Trophoblast cell (in vitro differentiated cells and primary cell): ENCODE measurements at regions not wholly inside any gene's neighbourhood (a gene's known extent, or its start where the extent isn't known, plus 50 kb on each side); places are given as distances from the start of the nearest gene placed in this dataset.

ENCODE experiments used
- DNase-seq, 2 donors: peaks; one replicate each; pipeline ENCODE4 v3.0.0-alpha.2; 2016
- H2AFZ ChIP-seq: 2 replicates; pipeline ENCODE4 v1.6.1; 2013; ENCODE audit warnings: low read length, moderate library complexity, mild to moderate bottlenecking; ENCODE audit not compliant: insufficient read depth, poor library complexity
- H2AK5ac ChIP-seq: 2 replicates; pipeline ENCODE4 v1.6.1; 2013; ENCODE audit warnings: mild to moderate bottlenecking, low read length
- H2BK120ac ChIP-seq: 2 replicates; pipeline ENCODE4 v1.6.1; 2013; ENCODE audit warnings: low read length, mild to moderate bottlenecking, moderate library complexity; ENCODE audit not compliant: insufficient read depth, poor library complexity
- H2BK12ac ChIP-seq: 2 replicates; pipeline ENCODE4 v1.6.1; 2013; ENCODE audit warnings: mild to moderate bottlenecking, low read length, moderate library complexity
- H2BK5ac ChIP-seq: 2 replicates; pipeline ENCODE4 v1.6.1; 2013; ENCODE audit warnings: low read length, low read depth, moderate library complexity, mild to moderate bottlenecking; ENCODE audit not compliant: poor library complexity
- H3K14ac ChIP-seq: 2 replicates; pipeline ENCODE4 v1.6.1; 2013; ENCODE audit warnings: mild to moderate bottlenecking, low read length
- H3K18ac ChIP-seq: 2 replicates; pipeline ENCODE4 v1.6.1; 2013; ENCODE audit warnings: mild to moderate bottlenecking, low read length
- H3K23ac ChIP-seq: 2 replicates; pipeline ENCODE4 v1.6.1; 2013; ENCODE audit warnings: low read length
- H3K27ac ChIP-seq: 2 replicates; pipeline ENCODE4 v1.5.1; 2013; ENCODE audit warnings: low read depth, mild to moderate bottlenecking, inconsistent platforms, low read length, moderate library complexity
- H3K27me3 ChIP-seq: 2 replicates; pipeline ENCODE4 v1.6.1; 2013; ENCODE audit warnings: inconsistent platforms, mild to moderate bottlenecking, low read length, moderate library complexity; ENCODE audit not compliant: insufficient read depth
- H3K36me3 ChIP-seq, 2 experiments: 1 replicate in 1 of 2; 2 replicates in 1 of 2; pipeline ENCODE4 v1.6.1; 2013; ENCODE audit warnings: low read length in 2 of 2, mild to moderate bottlenecking in 2 of 2, moderate library complexity in 1 of 2; ENCODE audit not compliant: insufficient read depth in 2 of 2, control insufficient read depth in 1 of 2
- H3K4ac ChIP-seq: 2 replicates; pipeline ENCODE4 v1.6.1; 2013; ENCODE audit warnings: low read depth, mild to moderate bottlenecking, low read length, moderate library complexity
- H3K4me1 ChIP-seq, 2 experiments: 1 replicate in 1 of 2; 2 replicates in 1 of 2; pipeline ENCODE4 v1.6.1; 2013; ENCODE audit warnings: low read length in 2 of 2, mild to moderate bottlenecking in 2 of 2, moderate library complexity in 1 of 2; ENCODE audit not compliant: insufficient read depth in 2 of 2, control insufficient read depth in 1 of 2
- H3K4me2 ChIP-seq: 2 replicates; pipeline ENCODE4 v1.6.1; 2013; ENCODE audit warnings: inconsistent platforms, mild to moderate bottlenecking, low read length, moderate library complexity
- H3K4me3 ChIP-seq: 2 replicates; pipeline ENCODE4 v1.5.1; 2013; ENCODE audit warnings: mild to moderate bottlenecking, low read depth, low read length, inconsistent platforms
- H3K79me1 ChIP-seq: one replicate; pipeline ENCODE4 v1.6.1; 2013; ENCODE audit warnings: low read length
- H3K79me2 ChIP-seq: 2 replicates; pipeline ENCODE4 v1.6.1; 2013; ENCODE audit warnings: low read length, mild to moderate bottlenecking; ENCODE audit not compliant: control insufficient read depth, insufficient read depth, poor library complexity
- H3K9ac ChIP-seq: 2 replicates; pipeline ENCODE4 v1.6.1; 2013; ENCODE audit warnings: mild to moderate bottlenecking, low read length
- H3K9me3 ChIP-seq: 2 replicates; pipeline ENCODE4 v1.6.1; 2013; ENCODE audit warnings: low read depth, mild to moderate bottlenecking, control low read depth, inconsistent platforms, low read length; ENCODE audit not compliant: insufficient read depth
- H4K12ac ChIP-seq: 2 replicates; pipeline ENCODE4 v1.6.1; 2013; ENCODE audit warnings: low read depth, mild to moderate bottlenecking, low read length, moderate library complexity
- H4K8ac ChIP-seq: 2 replicates; pipeline ENCODE4 v1.6.1; 2013; ENCODE audit warnings: low read depth, mild to moderate bottlenecking, low read length, moderate library complexity
- H4K91ac ChIP-seq: one replicate; pipeline ENCODE4 v1.6.1; 2013; ENCODE audit warnings: low read depth, mild to moderate bottlenecking, low read length, moderate library complexity
- WGBS: extraction: QIAGEN DNeasy Blood & Tissue Kit; methylation state at CpG from one replicate; pipeline ENCODE4 v1.1.7; 2013; ENCODE audit warnings: missing lambda C conversion rate; ENCODE audit not compliant: insufficient read length, insufficient coverage; ENCODE audit errors: extremely low coverage; 5-methylcytosine and 5-hydroxymethylcytosine counted together

DNA sequence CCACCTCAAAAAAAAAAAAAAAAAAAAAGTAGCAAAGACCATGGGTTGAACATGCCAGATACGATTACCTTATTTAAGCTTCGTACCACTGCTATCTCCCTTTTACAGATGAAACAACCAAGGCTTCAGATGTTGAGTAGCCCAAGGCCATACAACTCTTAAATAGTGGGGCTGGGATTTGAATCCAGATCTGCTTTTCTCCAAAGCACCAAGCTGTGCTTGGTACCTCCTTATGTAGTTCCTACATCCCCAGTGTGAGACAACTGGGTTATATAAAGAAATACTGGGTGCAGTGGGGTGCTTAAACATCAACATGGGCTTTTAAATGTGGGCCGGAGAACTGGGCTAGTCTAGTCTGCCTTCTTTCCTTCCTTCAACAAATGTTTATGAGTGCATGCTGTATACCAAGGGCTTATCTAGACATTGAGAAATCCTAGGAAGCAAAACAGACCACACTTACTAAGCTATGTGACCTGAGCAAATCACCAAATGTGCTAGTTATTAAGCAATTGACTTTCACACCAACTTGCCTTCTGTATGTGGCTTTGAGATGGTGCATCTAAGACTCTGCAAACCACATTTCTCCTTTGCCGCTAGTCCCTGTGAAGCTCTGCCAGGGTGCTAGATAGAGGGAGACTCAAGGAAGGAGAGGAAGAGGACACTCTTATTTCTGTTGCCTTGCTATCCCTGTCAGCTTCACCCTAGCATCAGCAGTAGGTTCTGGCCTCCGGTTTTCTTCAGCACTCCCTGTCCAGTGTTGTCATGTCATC, 201.4 kb upstream of the FOXN2 start:
- H3K23ac ChIP-seq, result no peak overlapping the region
- peak overlapping the region; percentile 25 for H3K18ac ChIP-seq
- no CpG with 5 or more reads among the region's 5 CpGs for WGBS
- peaks cover 15% of the 10 kb centered on the region for H3K79me1 ChIP-seq
- no peak overlapping the region for H2AFZ ChIP-seq
- H4K8ac ChIP-seq, result peak overlapping the region; percentile 4
- DNase-seq, result peak in 1 of 2 donors; percentile 81
- peaks cover 8% of the 10 kb centered on the region for H3K79me2 ChIP-seq
- peak overlapping the region; percentile 21 for H2BK12ac ChIP-seq
- H3K4me1 ChIP-seq, result peaks cover 6 to 14% of the 10 kb centered on the region in 2 experiments
- peak overlapping the region; percentile 18 for H2AK5ac ChIP-seq
- H3K27me3 ChIP-seq, result no peaks in the 10 kb centered on the region
- H3K9me3 ChIP-seq, result no peaks in the 10 kb centered on the region
- H3K4me2 ChIP-seq, result no peak overlapping the region
- no peak overlapping the region for H3K9ac ChIP-seq
- H3K4ac ChIP-seq, result no peak overlapping the region
- H3K14ac ChIP-seq, result peak overlapping the region; percentile 4
- peak overlapping the region; percentile 68 for H2BK5ac ChIP-seq
- peak overlapping the region; percentile 30 for H4K91ac ChIP-seq
- H4K12ac ChIP-seq, result no peak overlapping the region
- no peak overlapping the region for H3K4me3 ChIP-seq
- peak overlapping the region; percentile 82 for H2BK120ac ChIP-seq
- H3K36me3 ChIP-seq, result no peaks in the 10 kb centered on the region
- peak overlapping the region; percentile 5 for H3K27ac ChIP-seq

GRCh38 chr2:48113767-48114166, 200.7 kb upstream of the FOXN2 start:
- WGBS, result no CpG with 5 or more reads among the region's 1 CpG
- peaks cover 8% of the 10 kb centered on the region for H3K79me2 ChIP-seq
- peaks cover 15% of the 10 kb centered on the region for H3K79me1 ChIP-seq
- peak overlapping the region; percentile 30 for H4K91ac ChIP-seq
- H2AK5ac ChIP-seq, result peak overlapping the region; percentile 18
- H2AFZ ChIP-seq, result no peak overlapping the region
- no peak overlapping the region for H3K4ac ChIP-seq
- no peaks in the 10 kb centered on the region for H3K36me3 ChIP-seq
- H2BK5ac ChIP-seq, result peak overlapping the region; percentile 68
- H4K12ac ChIP-seq, result no peak overlapping the region
- peak overlapping the region; percentile 21 for H2BK12ac ChIP-seq
- peak overlapping the region; percentile 82 for H2BK120ac ChIP-seq
- H3K27ac ChIP-seq, result no peak overlapping the region
- peak overlapping the region; percentile 4 for H3K14ac ChIP-seq
- H3K27me3 ChIP-seq, result no peaks in the 10 kb centered on the region
- no peaks in the 10 kb centered on the region for H3K9me3 ChIP-seq
- peaks cover 6 to 13% of the 10 kb centered on the region in 2 experiments for H3K4me1 ChIP-seq
- no peak overlapping the region for H3K9ac ChIP-seq
- H3K23ac ChIP-seq, result no peak overlapping the region
- no peak overlapping the region for H3K4me3 ChIP-seq
- peak overlapping the region; percentile 4 for H4K8ac ChIP-seq
- H3K18ac ChIP-seq, result peak overlapping the region; percentile 25
- no peak overlapping the region for H3K4me2 ChIP-seq
- DNase-seq, result no peak

DNA sequence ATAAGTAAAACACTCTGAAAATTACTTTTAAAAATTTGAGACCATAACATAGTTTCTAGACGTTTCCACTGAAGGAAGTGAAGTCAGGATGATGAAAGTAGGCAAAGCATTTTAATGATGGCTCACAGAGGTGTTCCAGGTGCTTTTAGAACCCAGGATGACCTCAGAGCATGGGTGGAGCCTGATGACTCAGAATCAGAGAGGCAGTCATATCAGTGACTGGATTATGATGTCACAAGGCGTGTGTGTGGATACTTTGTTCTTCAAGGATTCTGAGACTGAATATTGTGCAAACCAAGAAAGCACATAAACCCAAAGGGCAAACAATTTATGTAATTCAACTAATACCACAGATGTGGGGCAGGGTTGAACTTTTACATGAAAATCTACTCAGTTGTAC, 200.2 kb upstream of the FOXN2 start:
- Histone ChIP-seq H3K18ac (no peak overlapping the region), H3K36me3 (no peaks in the 10 kb centered on the region), H3K27ac (no peak overlapping the region), H3K23ac (no peak overlapping the region), H2BK12ac (no peak overlapping the region), H3K9ac (no peak overlapping the region), H3K4ac (no peak overlapping the region), H2BK120ac (no peak overlapping the region), H4K12ac (no peak overlapping the region), H2BK5ac (no peak overlapping the region), H3K14ac (no peak overlapping the region), H3K79me1 (peaks cover 15% of the 10 kb centered on the region), H2AFZ (no peak overlapping the region), H3K27me3 (no peaks in the 10 kb centered on the region), H3K9me3 (no peaks in the 10 kb centered on the region), H3K4me1 (peaks cover 6 to 10% of the 10 kb centered on the region in 2 experiments), H3K79me2 (peaks cover 8% of the 10 kb centered on the region), H4K91ac (no peak overlapping the region), H2AK5ac (no peak overlapping the region), H3K4me2 (no peak overlapping the region), H4K8ac (no peak overlapping the region), H3K4me3 (no peak overlapping the region)
- no CpG with 5 or more reads among the region's 2 CpGs for WGBS
- DNase-seq, result peak; percentile 93 to 97

- Histone ChIP-seq H3K27me3 (no peaks in the 10 kb centered on the region), H3K9ac (no peak overlapping the region), H2BK12ac (no peak overlapping the region), H3K4ac (no peak overlapping the region), H3K79me1 (peaks cover 10% of the 10 kb centered on the region), H4K91ac (no peak overlapping the region), H3K36me3 (no peaks in the 10 kb centered on the region), H3K79me2 (peaks cover 6% of the 10 kb centered on the region), H2AFZ (no peak overlapping the region), H3K18ac (no peak overlapping the region), H2BK5ac (no peak overlapping the region), H3K23ac (no peak overlapping the region), H3K4me1 (peaks cover 6 to 10% of the 10 kb centered on the region in 2 experiments), H2AK5ac (no peak overlapping the region), H3K14ac (no peak overlapping the region), H4K12ac (no peak overlapping the region), H2BK120ac (no peak overlapping the region), H3K4me2 (no peak overlapping the region), H3K9me3 (no peaks in the 10 kb centered on the region), H3K27ac (no peak overlapping the region), H4K8ac (no peak overlapping the region), H3K4me3 (no peak overlapping the region)
- DNase-seq, result no peak
Observed at GRCh38 chr2:48116497-48116896, 198.0 kb upstream of the FOXN2 start.
